Transverse colon (tissue), 4 donors: ENCODE measurements at regions not wholly inside any gene's neighbourhood (a gene's known extent, or its start where the extent isn't known, plus 50 kb on each side); places are given as distances from the start of the nearest gene placed in this dataset.

Experiments used
- EP300 ChIP-seq: sonication (generic); formaldehyde crosslinking; IDR thresholded peaks from one replicate; pipeline ENCODE4 v1.6.1; 2017; ENCODE audit warnings: antibody characterized with exemption, low read depth
- POLR2AphosphoS5 ChIP-seq, 3 donors: sonication (generic); formaldehyde crosslinking; IDR thresholded peaks; one replicate each; pipeline ENCODE4 v1.6.1; 2016; ENCODE audit warnings: antibody characterized with exemption in 3 of 3
- TF ChIP-seq, protein P1 (sequence below), 5 experiments: fragments of 200-600 bp in 3 of 5; fragments of 450-650 bp in 2 of 5; sonication (generic) in 3 of 5; IDR thresholded peaks; 1 replicate in 2 of 5; 2 replicates in 3 of 5; pipeline ENCODE4 v1.5.1; 2016 to 2017; ENCODE audit warnings: antibody characterized with exemption in 5 of 5, inconsistent platforms in 3 of 5, mild to moderate bottlenecking in 2 of 5, moderate library complexity in 1 of 5

DNA sequence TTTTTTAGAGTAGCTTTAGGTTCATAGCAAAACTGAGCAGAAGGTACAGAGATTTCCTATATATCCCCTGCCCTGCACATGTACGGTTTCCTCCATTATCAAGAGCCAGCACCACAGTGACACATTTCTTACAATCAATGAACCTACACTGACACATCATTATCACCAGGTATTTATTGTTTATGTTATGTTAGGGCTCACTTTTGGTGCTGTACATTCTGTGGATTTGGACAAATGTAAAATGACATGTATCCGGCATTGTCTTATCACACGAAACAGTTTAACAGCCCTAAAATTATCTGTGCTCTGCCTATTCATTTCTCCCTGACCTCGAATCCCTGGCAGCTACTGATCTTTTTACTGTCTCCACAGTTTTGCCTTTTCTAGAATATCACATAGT lies 93.7 kb upstream of the DPH5 start:
- TF ChIP-seq, protein P1, sequence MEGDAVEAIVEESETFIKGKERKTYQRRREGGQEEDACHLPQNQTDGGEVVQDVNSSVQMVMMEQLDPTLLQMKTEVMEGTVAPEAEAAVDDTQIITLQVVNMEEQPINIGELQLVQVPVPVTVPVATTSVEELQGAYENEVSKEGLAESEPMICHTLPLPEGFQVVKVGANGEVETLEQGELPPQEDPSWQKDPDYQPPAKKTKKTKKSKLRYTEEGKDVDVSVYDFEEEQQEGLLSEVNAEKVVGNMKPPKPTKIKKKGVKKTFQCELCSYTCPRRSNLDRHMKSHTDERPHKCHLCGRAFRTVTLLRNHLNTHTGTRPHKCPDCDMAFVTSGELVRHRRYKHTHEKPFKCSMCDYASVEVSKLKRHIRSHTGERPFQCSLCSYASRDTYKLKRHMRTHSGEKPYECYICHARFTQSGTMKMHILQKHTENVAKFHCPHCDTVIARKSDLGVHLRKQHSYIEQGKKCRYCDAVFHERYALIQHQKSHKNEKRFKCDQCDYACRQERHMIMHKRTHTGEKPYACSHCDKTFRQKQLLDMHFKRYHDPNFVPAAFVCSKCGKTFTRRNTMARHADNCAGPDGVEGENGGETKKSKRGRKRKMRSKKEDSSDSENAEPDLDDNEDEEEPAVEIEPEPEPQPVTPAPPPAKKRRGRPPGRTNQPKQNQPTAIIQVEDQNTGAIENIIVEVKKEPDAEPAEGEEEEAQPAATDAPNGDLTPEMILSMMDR (IDR thresholded peaks at IDR 0.05) = no peak
- TF ChIP-seq EP300 (no peak), POLR2AphosphoS5 (IDR thresholded peaks at IDR 0.05) (no peak)
